HG02642 (cell line): ENCODE measurements at regions not wholly inside any gene's neighbourhood (a gene's known extent, or its start where the extent isn't known, plus 50 kb on each side); places are given as distances from the start of the nearest gene placed in this dataset.
"Not testable (repeated sequence)": the region's sequence is repeated elsewhere in the genome, so short reads cannot be mapped to it uniquely, and the experiment has no call there.

Experiments
- ATAC-seq: cut with Tn5 transposase; IDR thresholded peaks from one replicate; pipeline ENCODE4 v1.9.1; 2021; ENCODE audit warnings: mild to moderate bottlenecking; ENCODE audit not compliant: unreplicated experiment, poor library complexity

DNA sequence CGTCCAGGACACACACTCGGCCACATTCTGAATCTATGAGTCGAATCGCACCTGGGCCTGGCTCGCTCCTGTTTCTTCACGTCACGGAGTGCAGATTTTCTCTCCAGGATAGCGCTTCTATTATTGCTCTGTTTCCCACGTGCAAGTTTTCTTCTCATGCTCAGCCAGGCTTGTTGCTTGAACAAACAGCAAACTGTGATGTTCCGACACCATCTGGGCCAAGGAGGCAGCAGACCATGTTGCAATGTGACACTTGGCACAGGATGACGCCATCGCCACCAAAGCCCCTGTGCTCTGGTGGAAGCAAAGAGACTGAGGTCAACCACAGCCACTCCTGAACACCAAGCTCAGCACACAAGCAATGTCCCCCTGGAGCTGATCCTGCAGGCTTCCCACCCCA is 507.1 kb upstream of the ADARB2 start:
- no peak for ATAC-seq

DNA sequence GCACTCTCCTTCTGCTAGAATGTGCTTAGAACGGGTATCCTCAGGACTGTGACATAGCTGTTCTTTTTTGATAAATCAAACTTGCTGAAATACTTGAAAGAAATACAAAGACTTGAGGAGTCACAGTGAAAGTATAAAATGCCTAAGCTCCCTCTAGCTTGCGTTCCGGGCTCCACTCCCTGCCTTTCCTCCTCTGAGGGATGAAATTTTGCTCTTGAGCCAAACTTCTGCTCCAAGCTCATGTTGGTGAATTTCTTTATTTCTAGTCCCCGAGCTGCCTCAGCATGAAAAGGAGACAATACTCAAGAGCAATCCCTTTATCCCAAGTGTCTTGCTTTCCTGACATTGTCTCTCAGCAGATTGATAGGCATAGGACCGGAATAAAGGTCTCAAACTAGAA is 499.6 kb upstream of the ADARB2 start:
- no peak for ATAC-seq

DNA sequence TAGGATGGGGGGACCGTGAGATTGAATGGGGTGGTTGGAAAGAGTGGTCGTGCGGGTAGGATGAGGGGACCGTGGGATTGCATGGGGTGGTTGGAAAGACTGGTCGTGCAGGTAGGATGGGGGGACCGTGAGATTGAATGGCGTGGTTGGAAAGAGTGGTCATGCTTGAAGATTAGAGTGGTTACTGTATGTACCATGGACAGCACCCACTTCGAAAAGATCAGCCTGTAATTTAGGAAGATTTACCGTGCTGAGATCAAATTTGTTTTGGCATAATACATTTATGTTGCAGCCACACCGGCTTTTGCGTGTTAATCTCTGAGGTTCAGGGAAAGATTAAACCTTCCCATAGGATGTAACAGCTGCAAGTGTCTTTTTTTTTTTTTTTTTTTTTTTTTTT is 495.2 kb upstream of the ADARB2 start:
- ATAC-seq: no peak

DNA sequence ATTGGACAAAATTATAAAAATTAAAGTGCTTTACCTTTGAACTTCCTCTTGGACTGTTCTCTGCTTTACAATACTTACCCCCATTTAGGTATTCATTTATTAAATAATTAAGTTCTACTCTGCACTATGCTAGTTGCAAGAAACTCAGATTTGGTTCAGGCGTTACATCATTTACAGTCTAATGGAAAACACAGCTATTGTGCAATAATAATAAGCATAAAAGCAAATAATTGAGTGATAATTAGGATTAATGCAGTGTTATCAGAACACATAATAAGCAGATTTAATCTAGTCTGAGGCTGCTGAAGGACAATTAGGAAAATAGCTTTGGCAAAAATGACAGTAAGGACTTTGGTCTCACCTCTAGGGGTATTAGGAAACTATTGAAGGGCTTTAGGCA is 493.2 kb upstream of the ADARB2 start:
- ATAC-seq: no peak

DNA sequence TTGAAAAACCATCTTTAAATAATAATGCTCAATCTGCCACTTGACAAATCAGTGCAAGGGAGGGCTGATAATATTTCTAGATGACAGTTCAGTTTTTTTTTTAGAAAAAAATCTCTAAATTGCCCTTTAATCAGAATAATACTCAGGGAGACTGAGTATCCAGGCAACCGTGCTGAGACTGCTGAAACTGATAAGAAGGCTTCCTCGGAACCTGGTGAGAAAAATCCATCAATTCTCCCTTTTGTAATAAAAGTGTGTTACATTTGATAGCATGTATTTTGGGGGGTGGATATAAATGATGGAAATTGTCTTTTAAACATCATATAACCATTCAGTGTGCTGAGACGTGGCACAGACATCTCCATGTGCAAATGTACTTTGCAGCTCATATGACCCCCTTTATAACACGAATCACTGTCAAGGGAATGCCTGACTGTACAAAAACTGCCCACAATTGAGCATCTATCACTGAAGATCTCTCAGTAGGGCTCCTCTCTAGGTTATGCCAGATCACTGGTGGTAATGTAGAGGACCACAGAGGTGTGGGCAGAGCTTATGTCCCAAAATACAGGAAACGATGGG is 491.1 kb upstream of the ADARB2 start:
- no peak for ATAC-seq

DNA sequence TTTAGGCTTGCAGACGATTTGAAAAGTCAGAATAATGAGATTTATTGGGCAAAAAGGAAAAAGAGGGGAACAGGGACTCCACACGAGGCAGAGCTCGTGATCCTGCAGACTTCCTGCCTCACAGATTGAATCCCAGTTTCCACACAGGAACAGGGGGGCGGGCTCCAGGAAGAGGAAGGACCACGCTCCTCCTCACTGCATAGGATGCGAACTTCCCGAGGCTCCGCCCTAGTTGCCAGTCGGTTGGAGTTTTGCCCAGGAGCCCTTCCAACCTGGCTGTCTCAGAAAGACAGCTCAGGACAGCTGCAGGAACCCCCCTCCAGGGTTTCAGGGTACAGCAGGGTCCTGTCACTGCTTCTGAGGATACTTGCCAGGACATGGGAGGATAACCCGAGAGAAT is 488.3 kb upstream of the ADARB2 start:
- ATAC-seq: no peak

DNA sequence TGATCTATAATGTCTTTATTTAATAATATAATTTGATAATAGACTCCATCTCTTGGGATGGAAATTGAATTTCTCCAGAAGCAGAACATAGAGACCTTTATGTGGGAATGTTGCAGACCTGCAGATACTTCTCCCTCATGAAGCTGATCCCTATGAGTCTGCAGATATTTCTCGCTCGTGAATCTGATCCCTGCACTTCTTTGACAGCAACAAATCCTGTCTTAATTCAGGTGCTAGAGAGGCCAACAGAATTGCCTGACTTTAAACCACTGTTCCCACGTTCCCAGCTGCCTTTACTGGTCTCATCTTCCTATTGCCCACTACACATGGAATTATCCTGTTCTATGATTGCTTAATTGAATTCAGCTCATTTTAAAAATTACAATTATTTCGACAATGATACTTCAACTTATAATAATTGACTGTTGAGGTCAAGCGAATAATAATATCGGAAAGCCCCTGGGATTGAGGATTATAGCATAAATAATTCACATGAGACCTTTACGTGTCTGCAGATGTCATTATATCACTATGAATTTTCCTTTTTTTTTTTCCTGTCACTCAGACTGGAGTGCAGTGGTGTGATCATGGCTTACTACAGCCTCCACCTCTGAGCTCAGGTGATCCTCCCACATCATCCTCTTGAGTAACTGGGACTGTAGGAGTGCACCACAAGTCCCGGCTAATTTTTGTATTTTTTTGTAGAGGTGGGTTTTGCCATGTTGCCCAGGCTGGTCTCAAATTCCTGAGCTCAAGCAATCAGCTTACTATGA is 486.4 kb upstream of the ADARB2 start:
- ATAC-seq: no peak

DNA sequence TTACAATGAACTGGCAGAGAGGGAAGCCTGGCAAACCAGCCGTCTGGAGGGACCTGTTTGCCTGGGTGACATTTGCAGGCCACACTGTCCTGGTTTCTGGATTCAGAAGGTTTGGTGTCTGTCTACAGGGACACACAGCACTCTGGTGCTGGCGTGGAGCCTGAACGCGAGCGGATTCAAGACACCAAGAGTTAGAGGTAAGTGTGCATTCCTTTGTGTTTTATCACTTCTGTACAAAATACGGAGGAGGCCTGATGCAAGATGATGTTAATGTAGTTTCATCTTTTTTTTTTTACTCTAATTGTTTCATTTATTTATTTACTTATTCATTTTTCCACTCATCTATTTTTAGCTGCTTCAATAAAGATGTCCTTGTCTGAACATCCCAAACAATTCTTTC is 485.3 kb upstream of the ADARB2 start:
- no peak for ATAC-seq

DNA sequence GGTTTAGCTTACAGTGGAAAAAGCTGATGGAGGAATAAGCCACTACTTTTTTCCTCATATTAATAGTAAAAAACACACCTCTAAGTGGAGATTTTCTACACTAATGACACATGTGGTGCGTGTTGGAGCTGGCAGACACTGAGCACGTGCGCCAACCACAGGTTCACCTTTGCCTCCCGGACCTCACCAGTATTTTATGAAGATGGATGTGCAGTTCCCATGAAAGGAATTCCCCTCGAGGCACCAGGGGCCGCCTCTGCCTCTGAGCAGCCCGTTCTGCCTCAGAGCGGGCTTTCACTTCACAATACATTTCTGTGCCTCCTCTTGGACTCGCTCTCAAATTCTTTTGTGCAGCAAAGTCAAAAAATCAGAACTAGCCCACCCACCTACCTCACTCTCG is 477.5 kb upstream of the ADARB2 start:
- ATAC-seq: no peak

DNA sequence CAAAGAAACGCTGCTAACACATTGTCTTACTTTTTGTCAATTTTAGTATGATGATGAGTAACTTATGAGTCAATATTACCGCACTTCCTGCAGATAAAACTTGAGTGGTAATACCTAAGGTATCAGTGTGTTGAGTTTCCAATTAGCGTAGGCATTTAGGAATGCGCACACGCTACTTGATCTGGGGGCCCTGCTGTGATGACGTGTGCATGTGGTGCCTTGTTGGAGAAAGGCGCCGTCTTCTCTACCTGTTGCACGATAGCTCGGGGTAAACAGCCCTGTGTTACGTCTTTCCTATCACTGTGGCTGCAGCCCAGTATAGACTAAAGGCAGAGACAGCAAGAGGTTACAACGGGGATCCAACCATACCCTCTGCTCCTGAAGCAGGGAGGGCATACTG is 476.8 kb upstream of the ADARB2 start:
- ATAC-seq: no peak

DNA sequence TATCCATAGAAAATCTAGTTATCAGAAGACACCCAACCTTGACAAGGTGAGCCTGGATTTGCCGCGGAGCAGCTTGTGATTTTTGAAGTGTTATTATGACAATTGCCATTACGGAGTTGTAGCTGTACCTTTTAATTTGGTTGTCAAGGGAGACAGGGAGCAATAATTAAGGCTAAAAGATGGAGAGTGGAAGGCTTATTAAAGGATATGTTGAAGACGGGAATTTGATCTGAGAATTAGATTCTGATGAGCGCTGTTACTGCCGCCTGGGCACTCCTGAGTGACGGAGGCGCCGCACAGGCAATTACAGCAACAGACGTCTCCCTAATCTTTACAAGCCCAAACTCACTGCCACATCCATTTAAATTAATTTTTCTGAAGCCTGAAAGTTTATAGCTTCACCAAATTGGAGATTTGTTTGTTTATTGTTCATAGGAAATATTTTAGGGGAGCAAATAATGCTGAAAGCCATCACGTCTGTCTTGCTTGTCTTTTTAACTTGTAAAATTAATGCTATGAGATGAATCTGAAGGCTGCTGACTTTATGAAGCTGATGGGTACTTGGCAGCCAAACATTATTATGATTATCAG is 475.0 kb upstream of the ADARB2 start:
- ATAC-seq: no peak

DNA sequence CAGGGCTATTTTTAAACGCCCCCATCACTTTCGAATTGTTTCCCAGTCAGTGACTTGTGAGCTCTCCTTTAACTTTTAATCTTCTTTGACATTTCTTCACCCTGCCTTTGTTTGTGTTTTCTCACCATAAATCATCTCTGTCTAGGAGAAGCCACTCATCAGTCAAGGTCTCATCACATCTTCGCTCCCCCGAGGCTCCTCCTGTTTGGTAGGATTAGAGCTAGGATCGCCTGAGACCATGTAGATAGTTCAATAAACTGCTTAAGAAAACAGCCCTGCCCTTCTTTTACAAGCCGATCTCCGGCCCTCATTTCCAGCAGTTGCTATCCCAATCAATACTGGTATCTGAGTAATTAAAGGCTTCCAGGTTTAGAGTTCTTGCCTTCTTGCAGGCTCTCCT is 472.8 kb upstream of the ADARB2 start:
- no peak for ATAC-seq

DNA sequence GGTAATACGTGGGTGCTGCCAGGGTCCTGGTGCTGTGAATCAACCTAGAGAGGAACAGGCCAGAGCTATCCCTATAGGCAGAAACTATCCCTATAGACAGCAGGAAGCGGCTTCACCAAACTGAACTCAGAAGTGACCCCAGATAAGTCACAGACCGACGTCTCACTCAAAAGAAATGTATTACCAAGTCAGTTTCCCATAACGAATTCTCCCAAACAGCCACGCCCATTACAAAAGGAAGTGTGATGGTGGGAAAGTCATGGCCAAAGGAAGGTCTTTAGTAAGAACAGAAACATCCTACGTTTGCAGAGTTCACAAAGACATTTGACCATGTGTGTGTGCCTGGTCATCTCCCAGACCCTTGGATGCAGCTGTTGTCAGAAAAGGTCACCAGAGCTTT is 470.8 kb upstream of the ADARB2 start:
- ATAC-seq: no peak

DNA sequence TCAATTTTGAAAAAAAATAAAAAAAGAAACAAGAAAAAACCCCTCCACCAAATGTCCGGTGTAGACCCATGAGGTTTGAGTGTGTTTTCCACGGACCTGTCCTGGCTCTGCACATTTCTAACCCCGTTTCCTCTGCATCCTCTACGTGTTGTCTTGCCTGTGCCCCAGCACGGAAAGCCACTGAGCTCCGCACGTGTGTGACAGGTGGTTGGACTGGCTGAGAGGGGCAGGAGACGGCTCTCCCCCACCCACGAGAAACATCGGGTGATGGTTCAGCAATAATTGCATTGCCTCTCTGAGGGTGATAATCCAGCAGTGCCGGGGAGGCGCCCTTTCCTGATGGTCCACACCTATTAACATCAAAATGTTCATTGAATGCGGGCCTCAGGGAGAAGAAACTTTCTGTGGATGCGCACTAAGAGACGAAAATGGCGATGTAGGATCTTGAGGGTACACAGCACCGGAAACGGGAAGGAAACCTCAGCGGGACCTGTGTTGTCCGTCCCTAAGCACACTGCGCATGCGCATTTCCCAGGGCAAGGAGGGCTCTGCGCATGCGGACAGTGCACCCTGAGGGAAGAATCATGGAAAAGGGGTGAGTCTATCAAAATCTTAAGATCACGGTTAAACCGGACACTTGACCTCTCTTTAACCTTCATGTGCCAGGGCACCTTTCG is 470.1 kb upstream of the ADARB2 start:
- ATAC-seq: no peak

DNA sequence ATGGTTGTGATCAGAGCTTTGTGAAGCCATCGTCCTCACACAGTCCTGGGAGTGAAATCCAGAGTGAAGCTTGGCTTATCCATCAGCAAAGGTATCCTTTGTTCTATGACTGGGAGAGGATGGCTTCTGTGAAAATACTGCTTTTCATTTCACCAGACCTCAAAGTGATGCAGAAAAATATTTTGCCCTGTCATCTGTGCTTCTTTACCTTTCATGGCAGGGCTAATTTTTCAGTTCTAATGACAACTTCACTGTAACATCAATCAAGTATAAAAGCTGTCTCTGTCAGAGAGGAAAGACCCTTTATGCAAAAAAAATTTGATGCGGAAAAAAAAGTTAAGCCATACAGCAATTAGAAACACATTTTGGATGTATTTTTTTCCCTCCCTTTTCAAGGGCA is 468.1 kb upstream of the ADARB2 start:
- no peak for ATAC-seq

DNA sequence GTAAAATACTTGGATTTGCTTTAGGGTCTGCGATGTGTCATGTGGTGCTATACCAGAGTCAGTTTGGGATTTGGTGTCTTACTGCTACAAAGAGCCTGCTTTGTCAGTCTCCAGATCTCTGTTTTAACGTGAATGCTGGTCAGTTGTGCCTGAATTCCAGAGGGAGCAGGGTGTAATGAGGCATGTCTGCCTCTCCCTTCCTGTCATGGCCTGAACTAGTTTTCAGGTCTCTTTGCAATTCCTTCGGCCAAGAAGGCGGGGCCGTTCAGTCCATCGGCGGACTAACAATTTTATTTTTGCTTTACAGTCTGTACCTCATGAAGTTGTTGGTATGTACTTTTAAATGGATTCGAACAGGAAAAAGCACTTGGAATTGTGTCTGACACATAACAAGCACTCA is 465.1 kb upstream of the ADARB2 start:
- no peak for ATAC-seq

DNA sequence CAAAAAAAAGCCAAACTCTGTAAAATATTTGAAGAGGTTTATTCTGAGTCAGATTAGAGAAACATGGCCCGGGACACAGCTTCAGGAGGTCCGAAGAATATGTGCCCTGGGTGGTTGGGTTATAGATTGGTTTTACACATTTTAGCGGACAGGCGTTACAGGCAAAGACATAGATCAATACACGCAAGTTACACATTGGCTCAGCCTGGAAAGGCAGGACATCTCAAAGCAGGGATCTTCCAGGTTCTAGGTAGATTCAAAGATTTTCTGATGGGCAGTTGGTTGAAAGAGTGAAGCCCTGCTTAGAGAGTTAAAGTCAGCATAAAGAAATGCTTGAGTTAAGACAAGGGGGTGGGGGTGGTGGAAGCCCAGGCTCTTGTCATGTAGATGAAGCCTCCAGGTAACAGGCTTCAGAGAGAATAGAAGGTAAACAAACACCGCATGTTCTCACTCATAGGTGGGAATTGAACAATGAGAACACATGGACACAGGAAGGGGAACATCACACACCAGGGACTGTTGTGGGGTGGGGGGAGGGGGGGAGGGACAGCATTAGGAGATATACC is 464.3 kb upstream of the ADARB2 start:
- ATAC-seq: no peak

DNA sequence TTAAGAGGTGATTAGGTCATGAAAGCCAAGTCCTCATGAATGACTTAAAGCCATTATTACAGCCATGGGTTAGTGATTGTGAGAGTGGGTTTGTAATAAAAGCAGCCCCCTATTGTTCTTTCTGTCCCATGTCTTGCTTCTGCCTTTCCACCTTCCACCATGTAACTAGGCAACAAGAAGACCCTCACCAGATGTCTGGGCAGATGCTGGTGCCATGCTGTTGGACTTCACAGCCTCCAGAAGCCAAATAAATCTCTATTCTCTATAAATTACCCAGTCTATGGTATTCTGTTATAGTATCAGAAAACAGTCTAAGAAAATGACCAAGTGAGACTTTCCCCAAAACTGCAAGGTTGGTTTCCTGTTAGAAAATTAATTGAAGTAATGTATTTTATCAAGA is 460.3 kb upstream of the ADARB2 start:
- no peak for ATAC-seq

DNA sequence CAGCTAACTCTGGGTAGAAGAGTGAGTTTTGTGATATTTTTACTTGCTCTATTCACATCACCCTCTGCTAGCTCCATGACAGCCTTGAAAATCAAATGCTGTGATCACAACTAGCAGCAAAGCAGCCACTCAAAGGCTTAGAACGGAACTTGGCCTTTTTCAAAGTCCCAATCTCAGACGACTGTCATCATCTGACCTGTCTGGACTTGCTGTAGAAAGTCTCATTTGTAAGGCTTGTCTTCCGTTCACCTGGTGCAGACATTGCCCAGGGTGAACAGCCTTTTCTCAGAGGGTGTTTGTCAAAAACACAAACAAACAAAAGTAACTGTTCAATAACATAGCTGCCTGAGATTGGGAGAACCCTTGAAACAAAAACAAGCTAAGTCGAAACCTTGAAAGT is 458.9 kb upstream of the ADARB2 start:
- ATAC-seq: no peak

DNA sequence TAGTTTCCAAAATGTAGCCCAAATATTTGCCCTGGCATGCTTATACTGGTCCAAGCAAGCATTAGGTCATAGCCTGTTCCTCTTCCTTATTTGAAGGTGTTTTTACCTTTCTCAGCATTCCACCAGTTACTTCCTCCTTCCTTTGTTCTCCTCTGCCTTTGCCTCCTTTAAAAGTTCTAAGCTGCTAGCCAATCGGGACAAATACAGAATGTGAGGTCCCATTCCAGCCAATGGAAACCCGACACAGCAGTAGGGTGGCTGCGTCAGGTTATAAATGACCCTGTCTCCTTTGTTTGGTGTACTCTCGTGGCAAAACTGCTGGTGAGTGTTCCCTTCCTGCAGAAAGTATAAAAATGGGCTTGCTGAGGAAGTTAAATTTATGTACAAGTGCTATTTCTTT is 452.0 kb upstream of the ADARB2 start:
- not testable (repeated sequence) for ATAC-seq

DNA sequence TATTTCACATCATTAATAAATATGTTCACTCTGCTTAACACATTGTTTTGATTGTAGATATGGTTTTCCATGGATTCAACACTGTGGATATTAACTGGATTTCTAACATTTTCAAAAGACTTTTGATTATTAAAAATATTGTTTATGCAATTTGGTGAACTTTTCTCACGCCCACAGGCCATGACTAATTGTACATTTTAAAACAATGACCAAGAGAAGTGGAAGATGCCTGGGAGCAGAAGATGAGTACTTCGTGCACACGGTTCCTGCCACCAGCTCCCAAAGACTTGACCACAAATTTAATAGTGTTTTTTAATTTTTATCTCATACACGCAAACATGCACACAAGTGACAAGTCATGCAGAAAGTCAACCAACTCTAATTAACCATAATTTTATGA is 451.0 kb upstream of the ADARB2 start:
- no peak for ATAC-seq
